HuH-7 (cell line): ENCODE measurements at regions not wholly inside any gene's neighbourhood (a gene's known extent, or its start where the extent isn't known, plus 50 kb on each side); places are given as distances from the start of the nearest gene placed in this dataset.

ENCODE experiments used
- DNase-seq: peaks from one replicate; pipeline ENCODE4 v3.0.0; 2011; ENCODE audit warnings: low spot score

DNA sequence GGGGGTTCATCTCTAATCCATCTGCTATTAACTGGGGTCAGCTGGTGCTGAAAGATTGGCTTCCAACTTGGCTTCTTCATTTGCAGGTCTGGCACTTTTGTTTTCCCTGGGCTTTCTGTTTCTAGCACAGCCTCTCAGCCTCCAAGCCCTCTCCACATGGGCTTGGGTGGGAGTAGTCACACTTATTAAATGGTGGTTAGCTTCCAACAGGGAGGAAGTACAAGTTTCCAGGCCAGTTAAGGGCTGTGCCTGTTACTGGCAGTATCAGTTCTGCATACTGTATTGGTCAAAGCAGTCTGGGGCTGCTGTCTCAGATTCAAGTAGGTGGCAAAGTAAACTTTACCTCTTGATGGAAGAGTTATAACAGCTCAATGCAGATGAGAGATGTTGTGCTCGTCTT, 627.1 kb upstream of the CCDC54 start:
- DNase-seq, result no peak

DNA sequence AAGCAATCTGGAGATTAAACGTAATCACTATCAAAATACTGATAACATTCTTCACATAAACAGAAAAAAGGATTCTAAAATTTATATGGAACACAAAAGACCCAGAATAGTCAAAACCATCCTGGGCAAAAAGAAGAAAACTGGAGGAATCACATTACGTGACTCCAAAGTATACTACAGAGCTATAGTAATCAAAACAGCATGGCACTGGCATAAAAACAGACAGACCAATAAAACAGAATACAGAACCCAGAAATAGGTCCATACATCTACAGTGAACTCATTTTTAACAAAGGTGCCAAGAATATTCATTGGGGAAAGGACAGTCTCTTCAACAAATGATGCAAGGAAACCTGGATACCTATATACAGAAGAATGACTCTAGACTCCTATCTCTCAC, 621.9 kb upstream of the CCDC54 start:
- no peak for DNase-seq

GRCh38 chr3:106756901-106757300, 620.3 kb upstream of the CCDC54 start:
- no peak for DNase-seq

GRCh38 chr3:106758459-106758858, 618.8 kb upstream of the CCDC54 start:
- DNase-seq, result no peak

GRCh38 chr3:106759731-106760130, 617.5 kb upstream of the CCDC54 start:
- DNase-seq, result no peak

GRCh38 chr3:106765342-106765741, 611.9 kb upstream of the CCDC54 start:
- DNase-seq, result no peak

DNA sequence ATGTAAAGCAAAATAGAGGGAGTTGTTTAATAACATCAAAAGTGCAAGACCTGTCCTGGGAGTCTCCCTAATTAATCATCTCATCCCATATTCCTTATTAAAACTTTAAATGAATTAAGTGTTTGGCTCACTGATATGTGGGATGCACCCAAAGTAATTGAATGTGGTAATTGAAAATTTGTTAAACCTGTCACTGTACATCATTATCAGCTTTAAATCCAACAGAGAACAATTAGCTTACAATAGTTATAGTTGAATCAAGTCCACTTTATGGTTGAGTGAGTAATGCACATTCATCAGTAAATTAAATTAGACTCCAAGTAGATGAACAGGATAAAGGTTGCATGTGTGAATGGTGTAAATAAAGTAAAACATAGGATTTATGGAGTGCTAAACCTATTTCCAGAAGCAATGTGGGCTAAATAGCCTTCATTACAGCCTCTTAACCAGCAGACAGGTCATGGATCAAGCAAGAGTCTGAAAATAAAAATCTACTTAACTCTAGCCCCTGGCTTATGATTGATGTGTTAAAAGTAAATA, 608.2 kb upstream of the CCDC54 start:
- DNase-seq, result no peak

GRCh38 chr3:106773795-106774194, 603.4 kb upstream of the CCDC54 start:
- DNase-seq, result no peak

- DNase-seq, result no peak
Measured at GRCh38 chr3:106783231-106783630, 594.0 kb upstream of the CCDC54 start.

DNA sequence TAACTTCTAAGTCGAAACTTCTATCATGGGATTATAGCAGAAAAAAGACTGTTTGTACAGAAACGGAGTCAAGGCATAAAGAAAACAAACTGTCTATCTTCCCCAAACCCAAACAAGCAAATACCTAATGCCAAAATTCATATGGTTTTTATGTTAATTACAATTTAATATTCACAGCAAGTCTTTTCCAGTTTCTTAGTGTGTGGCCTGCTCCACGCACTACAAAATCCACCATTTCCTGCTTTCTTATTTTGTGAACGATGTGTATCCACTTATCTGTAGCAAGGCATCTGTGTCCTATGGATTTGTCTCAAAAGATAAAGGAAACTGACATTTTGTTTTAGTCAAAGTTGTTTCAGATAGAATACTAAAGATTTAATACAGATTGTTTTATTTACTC, 588.0 kb upstream of the CCDC54 start:
- DNase-seq, result no peak

DNA sequence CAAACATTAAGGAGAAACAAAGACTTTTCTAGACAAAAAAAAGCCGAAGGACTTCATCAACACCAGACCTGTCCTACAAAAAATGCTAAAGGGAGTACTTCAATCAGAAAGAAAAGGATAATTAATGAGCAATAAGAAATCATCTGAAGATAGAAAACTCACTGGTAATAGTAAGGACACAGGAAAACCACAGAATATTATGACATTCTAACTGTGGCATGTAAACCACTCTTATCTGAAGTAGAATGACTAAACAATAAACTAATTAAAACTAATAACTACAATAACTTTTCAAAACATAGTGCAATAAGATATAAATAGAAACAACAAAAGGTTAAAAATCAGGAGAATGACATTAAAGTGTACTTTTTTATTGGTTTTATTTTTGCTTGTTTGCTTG, 584.5 kb upstream of the CCDC54 start:
- no peak for DNase-seq

GRCh38 chr3:106794442-106794841, 582.8 kb upstream of the CCDC54 start:
- DNase-seq, result no peak

DNA sequence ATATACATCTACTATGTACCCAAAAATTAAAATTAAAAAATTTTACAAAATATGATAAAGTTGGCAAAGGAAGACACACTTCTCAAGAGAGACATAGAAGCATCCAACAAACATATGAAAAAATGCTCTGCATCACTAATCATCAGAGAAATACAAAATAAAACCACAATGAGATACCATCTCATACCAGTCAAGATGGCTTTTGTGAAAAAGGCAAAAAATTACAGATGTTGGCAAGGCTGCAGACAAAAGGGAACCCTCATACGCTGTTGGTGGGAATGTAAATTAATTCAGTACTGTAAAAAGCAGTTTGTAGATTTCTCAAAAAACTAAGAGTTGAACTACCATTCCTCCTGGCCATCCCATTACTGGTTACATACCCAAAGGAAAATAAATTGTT, 581.7 kb upstream of the CCDC54 start:
- no peak for DNase-seq

DNA sequence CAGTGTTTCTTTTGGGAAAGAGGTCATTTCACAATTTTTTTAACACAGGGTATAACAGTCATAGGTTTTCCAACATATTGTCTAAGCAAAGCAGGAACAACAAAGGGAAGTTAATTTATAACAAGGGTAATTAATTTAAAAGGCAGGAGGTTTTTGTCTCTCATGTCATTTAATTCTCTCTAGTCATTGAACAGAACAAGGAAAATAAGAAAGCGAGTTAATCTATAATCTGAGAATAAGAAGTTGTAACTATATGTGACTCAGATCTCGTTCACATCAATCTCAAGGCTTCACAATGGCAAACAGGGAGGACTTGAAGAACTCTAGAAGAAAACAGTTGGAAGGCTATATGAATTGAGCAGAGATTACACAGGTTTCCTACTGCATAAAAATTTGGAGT, 579.8 kb upstream of the CCDC54 start:
- DNase-seq, result no peak

DNA sequence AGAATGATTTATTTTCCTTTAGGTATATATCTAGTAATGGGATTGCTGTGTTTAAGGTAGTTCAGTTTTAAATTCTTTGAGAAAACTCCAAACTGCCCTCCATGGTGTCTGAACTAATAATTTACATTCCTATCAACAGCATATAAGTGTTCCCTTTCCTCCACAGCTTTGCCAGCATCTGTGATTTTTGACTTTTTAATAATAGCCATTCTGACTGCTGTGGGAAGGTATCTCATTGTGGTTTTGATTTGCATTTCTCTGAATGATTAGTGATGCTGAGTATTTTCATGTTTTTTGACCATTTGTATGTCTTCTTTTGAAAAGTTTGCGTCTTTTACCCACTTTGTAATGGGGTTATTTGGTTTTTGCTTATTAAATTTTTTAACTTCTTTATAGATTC, 571.6 kb upstream of the CCDC54 start:
- DNase-seq, result no peak

DNA sequence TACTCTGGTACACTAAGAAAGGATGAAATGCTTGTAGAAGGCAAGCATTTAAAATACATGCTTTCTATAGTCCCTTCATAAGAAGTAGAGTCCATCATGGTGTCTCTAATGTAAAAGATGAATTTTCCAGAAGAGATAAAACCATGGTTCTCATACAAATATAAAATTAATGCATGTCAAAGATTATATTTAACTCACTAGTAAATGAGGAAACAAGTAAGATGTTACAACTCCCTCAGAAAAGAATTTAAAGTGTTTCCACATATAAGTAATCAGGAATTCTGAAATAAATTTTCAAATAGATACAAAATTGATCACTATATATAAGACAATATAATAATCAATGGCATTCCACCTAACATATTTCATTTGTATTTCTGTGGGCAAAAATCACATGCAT, 570.3 kb upstream of the CCDC54 start:
- no peak for DNase-seq

DNA sequence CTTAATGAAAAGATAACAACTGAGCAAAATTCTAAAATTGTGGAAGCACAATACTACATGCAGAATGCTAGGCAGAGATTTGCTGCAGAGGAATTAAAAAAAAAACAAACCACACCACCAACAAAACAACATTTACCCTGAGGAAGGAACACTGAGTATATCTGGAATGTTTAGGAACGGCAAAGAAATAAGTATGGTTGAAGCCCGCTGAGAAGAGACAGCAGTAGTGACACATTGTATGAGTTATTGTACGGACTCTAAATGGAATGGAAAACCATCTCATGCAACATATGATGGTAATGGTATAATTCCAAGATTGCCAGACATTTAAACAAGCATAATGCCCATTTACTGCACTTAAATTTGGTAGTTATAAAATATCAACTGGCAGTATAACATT, 568.2 kb upstream of the CCDC54 start:
- no peak for DNase-seq

- DNase-seq, result no peak
Measured at GRCh38 chr3:106809623-106810299, 567.5 kb upstream of the CCDC54 start.

DNA sequence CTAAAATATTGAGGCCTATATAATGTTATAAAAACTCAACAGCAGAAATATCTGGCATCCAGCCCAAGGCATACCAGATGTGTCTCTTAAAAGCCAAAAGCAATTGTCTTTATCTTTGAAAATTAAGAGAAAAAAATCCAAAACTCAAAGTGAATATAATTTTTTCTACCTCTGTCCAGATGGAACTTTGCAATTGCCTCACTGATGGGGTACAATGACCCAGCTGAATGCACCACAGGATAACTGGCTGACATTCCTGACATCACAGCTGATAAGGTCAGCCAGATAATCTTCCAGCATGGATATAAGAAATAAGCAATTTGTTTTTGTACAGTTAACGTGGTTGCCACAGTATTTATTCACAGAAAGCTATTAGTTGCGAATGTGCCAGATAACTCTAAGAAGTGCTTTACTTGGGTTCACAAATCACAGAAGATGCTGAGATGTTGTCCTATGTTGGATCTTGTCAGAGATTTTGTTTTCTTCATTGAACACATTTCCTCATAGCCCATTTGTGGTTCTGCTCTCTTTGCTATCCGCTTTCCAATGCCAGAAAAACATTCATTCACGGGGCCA, 566.9 kb upstream of the CCDC54 start:
- no peak for DNase-seq

DNA sequence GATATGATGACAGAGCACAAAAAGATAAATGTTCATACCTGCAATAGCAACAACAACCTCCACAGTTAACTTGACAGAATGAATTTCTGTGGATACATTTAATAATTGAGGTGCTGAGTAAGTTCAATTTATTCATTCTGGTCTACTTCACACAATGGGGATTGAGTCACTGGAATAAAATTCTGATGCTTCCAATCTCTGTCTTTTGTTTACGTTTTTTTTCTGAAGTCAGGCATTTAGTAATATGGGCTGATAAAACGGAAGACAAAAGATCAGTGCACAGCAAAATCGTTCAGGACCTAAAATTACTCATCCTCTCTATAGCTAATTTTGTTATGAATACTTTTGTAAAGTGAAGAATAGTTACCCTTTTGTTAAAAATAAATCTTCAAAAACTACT, 565.9 kb upstream of the CCDC54 start:
- no peak for DNase-seq

- no peak for DNase-seq
Measured at GRCh38 chr3:106813742-106814141, 563.5 kb upstream of the CCDC54 start.

GRCh38 chr3:106814231-106814630, 563.0 kb upstream of the CCDC54 start:
- no peak for DNase-seq

GRCh38 chr3:106816838-106817237, 560.4 kb upstream of the CCDC54 start:
- no peak for DNase-seq

DNA sequence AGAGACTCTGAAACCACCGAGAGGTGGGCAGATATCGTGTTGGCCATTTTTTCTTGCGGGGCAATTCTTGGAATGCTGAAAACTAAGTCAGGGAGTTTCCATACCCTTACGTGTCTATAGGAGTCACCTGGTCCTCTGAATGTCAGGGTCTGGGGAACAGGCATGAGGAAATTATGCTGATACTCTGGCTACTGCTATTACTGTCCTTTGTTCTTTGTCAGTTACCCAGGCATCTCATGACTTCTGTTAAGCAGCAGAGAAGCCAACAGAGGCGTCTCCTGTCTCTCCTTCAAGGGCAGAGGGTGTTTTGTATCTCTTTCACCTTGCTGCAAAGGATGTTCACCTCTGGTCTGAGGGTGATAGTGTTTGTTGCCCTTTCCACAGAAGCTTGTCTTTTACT, 559.5 kb upstream of the CCDC54 start:
- no peak for DNase-seq
